Renal cortical epithelial cell (primary cell): ENCODE measurements at regions not wholly inside any gene's neighbourhood (a gene's known extent, or its start where the extent isn't known, plus 50 kb on each side); places are given as distances from the start of the nearest gene placed in this dataset.
"Not testable (repeated sequence)": the region's sequence is repeated elsewhere in the genome, so short reads cannot be mapped to it uniquely, and the experiment has no call there.

ENCODE experiments used
- DNase-seq: peaks from one replicate; pipeline ENCODE4 v3.0.0-alpha.2; 2011; ENCODE audit warnings: low read depth

- DNase-seq = no peak
These were observed 558.6 kb upstream of the CDH5 start for GRCh38 chr16:65807858-65808257.

DNA sequence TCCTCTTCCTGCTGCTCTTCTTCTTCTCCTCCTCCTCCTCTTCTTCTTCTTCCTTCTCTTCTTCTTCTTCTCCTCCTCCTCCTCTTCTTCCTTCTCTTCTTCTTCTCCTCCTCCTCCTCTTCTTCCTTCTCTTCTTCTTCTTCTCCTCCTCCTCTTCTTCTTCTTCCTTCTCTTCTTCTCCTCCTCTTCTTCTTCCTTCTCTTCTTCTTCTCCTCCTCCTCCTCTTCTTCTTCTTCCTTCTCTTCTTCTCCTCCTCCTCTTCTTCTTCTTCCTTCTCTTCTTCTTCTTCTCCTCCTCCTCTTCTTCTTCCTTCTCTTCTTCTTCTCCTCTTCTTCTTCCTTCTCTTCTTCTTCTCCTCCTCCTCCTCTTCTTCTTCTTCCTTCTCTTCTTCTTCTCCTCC, 560.8 kb upstream of the CDH5 start:
- not testable (repeated sequence) for DNase-seq

GRCh38 chr16:65796481-65796880, 570.0 kb upstream of the CDH5 start:
- no peak for DNase-seq

DNA sequence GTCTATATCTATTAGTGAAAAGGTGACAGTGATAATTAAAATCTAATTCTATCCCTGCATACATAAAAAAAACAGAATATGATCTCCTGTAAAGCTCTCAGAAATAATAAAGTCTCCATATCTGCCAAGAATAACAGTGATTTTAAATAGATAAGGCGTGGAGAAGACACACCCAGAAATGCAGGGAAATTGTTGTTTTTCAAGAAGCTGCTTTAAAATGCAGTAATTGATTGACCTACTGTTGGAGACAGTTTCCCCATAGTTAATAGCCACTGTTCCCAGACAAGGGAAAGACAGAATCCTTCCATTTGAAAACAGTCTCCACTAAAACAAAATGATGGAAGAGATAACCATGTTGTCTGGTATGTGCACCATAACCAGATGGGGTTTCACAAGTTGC, 571.5 kb upstream of the CDH5 start:
- DNase-seq = no peak

DNA sequence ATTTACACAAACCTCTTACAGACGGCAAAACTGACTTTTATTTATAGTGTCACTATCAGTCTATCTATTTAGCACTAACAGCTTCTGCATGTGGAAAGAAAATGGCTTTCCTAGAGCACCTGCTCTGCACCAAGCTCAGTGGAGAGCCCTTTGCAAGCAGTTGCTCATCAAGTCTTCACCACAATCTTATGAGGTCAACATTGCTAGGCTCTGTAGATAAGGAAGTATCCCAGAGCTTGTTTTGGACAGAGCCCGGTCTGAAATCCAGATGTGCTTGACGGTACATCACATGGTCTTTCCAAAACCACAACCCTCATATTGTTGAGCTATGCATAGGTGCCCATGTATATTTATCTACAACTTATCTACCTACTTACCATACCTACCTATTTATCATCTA, 572.7 kb upstream of the CDH5 start:
- no peak for DNase-seq

GRCh38 chr16:65790768-65791167, 575.7 kb upstream of the CDH5 start:
- DNase-seq = no peak

GRCh38 chr16:65789161-65789945, 577.1 kb upstream of the CDH5 start:
- DNase-seq = no peak

DNA sequence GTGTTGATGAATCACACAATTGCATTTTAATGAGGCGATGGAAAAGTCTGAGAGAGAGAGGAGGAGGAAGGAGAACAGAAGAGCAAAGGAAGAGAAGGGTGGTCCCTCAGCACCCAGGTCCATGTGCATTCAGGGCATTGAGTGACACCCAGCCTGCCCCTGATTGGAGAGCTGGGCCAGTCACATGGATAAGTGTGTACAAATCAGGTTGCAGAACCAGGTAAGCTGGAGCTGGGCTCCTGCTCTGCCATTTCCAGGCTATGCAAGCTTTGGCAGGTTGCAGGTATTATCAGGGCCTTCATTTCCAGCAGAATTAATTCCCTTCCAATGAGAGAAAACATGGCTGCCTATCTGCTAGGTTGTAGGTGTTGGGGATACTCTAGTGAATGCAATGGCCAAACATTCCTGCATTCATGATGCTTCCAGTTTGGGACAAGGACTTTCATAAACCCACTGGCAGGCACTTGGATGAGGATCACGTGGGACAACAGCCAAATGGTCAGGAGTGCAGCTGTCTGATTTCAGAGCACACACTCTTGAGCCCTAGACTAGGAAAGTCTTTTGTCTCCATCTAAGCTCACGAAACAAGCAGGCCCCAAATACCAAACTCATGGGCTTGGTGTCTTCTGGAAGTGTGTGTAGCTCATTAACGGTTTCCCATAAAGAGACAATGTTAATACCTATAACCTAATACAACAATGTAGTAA, 577.9 kb upstream of the CDH5 start:
- DNase-seq = no peak

- no peak for DNase-seq
These were observed 578.6 kb upstream of the CDH5 start for GRCh38 chr16:65787921-65788320.

GRCh38 chr16:65786916-65787315, 579.6 kb upstream of the CDH5 start:
- no peak for DNase-seq

DNA sequence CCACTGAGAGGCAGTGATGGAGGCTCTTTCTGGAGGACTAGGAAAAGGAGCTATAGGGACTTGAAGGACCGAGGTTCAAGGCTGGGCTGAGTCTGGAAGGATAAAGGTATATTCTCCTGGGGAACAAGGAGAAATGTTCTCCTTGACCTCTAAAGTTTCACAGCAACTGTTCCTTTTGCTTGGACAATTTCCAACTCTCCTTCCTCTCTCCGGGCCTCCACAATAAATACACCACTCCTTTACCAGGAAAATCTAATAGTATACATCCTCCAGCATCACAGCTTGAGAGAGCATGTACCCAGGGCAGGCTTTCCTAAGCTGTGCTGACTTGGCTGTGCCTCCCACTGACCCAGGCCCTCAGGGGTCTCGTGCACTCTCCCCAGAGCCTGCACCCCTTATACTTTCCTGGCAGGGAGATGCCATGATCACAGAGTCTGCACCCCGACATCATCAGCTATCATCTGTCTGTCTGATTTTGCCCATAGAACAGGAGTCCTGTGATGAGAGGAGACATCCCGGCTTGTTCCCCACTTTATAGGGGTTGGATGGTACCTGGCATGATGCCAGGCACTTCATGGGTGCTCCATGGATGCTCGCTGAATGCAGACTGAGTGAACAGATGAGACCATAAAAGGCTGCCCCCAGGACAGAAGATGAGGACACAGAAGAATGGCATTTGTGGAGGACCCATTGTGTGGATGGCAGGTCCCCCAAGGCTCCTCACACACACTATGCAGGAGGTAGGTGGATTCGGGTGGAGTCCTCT, 582.6 kb upstream of the CDH5 start:
- no peak for DNase-seq

GRCh38 chr16:65782611-65783600, 583.6 kb upstream of the CDH5 start:
- DNase-seq = no peak

DNA sequence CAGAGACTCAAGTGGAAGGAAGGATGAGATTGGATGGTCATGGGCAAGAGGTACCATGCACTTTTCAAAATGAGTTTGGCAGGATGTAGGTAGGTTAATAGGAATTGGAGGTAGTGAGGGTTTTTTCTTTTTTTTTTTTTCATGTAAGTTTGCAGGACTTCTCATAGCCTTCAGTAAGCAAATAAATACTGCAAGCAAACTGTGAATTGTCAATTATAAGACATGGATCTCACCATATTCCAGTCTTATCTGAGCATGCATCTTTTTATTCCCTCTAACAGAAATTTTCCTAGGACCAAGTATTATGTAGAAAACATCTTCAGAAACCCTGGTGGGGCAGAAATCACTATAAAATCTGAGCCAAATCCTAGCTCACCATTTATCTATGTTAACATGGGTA, 584.6 kb upstream of the CDH5 start:
- no peak for DNase-seq

GRCh38 chr16:65781363-65781762, 585.1 kb upstream of the CDH5 start:
- no peak for DNase-seq

- no peak for DNase-seq
These were observed 587.3 kb upstream of the CDH5 start for GRCh38 chr16:65779201-65779600.

DNA sequence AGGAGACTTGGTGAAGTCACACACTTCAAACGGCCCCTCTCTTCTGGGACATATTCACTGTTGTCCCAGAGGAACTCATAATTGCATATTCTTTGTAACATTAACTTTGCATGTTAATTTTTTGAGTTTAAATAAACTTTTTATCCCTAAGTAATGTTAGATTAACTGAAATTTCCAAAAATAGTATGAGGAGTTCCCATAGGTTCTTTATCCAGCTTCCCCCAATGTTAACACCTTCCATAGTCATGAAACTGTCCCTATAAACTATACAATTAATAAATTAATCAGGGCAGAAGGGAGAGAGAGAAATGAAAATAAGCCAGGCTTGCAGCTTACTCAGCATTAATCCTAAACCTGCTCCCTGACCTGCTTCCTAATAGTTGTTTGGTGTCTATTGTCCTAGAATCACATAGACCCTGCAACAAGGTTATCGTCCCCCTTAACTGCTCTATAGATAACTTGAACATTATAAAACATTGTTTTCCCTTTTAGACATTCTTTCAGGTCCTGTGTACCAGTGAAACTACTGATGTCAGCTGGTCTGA, 589.8 kb upstream of the CDH5 start:
- no peak for DNase-seq

DNA sequence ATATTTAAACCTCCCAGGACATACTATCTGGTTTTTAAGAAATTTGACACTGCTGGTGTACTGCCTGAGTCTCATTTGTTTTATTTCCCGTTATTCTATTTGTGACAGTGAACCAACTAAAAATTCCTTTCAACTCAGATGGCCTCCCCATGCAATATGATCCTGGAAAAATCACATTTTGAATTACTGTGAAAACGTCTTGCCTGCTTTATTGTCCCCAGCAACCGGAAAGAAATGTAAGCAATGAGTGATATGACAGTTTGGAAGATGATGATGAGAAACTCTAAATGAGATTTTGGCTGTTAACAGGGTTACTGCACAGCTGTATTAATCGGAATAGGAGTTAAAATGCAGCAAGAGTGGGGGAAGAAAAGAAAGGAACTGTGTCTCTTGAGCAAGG, 590.7 kb upstream of the CDH5 start:
- no peak for DNase-seq

- no peak for DNase-seq
These were observed 592.1 kb upstream of the CDH5 start for GRCh38 chr16:65774350-65774749.

GRCh38 chr16:65773301-65773874, 593.1 kb upstream of the CDH5 start:
- DNase-seq = no peak

DNA sequence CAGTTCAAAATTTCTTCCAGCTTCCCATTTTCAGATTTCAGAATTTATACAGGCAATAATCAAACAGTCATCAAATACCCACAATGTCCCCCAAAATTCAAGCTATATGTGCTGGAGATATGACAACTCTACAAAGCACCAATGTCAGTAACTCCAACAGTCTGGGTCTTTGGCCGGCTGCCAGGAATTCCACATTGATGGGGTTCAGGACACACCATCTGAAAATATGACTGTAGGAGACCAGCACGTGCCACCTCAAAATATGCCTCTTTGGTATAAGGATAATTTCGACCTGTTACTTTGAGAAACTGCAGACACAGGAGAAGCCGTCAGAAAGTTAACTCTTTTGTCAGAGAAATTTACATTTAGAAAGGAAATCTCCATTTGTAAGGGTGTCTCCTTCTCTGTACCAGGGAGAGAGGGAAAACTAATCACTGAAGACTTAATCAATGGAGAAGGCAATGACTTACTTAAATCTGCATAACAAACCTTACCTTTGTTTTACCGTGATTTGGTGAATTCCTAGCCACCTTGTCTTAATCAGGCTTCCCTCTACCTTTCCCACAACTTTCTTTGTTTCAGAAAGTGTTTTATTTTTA, 594.3 kb upstream of the CDH5 start:
- DNase-seq = no peak
